Dendritic cell treated with granulocyte-macrophage colony-stimulating factor and Interleukin-4, amounts not matched to agents 40 ng/mL and 50 ng/mL, for 4 days (primary cell): ENCODE measurements at regions not wholly inside any gene's neighbourhood (a gene's known extent, or its start where the extent isn't known, plus 50 kb on each side); places are given as distances from the start of the nearest gene placed in this dataset.

Source experiments
- H3K27ac Mint-ChIP-seq: one replicate; pipeline ENCODE4 v1.8.0; 2022; ENCODE audit warnings: mild to moderate bottlenecking, mixed read lengths
- H3K27me3 Mint-ChIP-seq: one replicate; pipeline ENCODE4 v1.8.0; 2022; ENCODE audit warnings: mild to moderate bottlenecking, mixed read lengths
- H3K36me3 Mint-ChIP-seq: one replicate; pipeline ENCODE4 v1.8.0; 2022; ENCODE audit warnings: low read depth, mixed read lengths
- H3K4me1 Mint-ChIP-seq: one replicate; pipeline ENCODE4 v1.8.0; 2022; ENCODE audit warnings: low read depth, mixed read lengths
- H3K4me3 Mint-ChIP-seq: one replicate; pipeline ENCODE4 v1.8.0; 2022; ENCODE audit warnings: mild to moderate bottlenecking, moderate library complexity, mixed read lengths
- H3K9me3 Mint-ChIP-seq: one replicate; pipeline ENCODE4 v1.8.0; 2022; ENCODE audit warnings: mixed read lengths
- intact Hi-C: fragments of 100-400 bp; cut with micrococcal nuclease; formaldehyde crosslinking; loops from one replicate; pipeline ENCODE4 v1.15.0; 2022

DNA sequence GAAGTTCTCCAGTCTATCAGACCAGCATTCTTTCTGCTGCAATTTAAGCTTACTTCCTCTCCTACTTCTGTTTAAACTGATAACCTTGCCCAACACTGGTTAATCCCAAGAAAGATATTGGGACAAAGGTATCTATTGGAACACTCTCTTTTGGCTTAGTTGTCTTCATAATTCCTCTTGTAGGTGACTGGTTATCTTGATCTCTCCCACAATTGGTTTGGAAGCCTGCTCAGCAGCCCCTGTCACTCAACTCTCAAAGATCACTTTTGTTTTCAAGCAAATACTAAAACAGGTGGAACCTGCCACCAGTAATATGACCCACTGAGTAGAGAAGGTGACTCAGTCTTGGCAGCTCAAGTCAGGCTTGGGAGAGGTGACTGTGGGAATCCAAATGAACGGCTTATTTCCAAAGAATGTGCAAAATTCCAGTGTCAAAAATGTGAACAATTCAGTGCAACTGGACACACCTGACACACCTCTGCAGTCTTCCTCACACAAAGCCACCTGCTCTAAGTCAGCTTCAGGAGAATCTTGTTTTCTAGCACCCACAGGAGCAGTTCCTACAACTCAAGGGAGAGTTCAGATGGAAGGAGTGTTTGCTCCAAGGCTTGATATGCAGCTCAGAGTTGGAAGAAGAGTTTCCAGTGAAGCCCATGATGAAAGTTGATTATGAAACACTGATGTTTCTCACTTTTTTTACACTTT lies 83.2 kb upstream of the SLC38A2 start:
- Mint-ChIP-seq H3K27me3 (no peaks in the 10 kb centered on the region), H3K36me3 (no peaks in the 10 kb centered on the region), H3K4me1 (peaks cover 62% of the 10 kb centered on the region), H3K9me3 (no peaks in the 10 kb centered on the region), H3K27ac (no peak overlapping the region), H3K4me3 (no peak overlapping the region)
- intact Hi-C loops: no loop called here

DNA sequence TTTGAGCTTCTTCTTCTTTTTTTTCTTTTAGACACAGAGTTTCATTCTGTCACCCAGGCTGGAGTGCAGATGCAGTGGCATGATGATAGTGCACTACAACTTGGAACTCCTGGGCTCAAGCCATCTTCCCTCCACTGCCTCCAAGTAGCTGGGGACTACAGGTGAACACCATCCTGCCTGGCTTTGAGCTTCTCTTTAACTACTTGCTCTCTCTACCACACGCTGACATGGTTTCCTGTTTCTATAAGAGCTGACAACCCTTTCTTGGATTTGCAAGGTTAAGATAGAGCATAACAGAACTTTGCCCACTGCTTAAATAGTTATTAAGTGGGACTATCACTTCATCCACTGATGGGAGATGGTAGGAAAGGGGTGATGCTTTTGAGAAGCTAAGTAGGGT lies 82.4 kb upstream of the SLC38A2 start:
- Mint-ChIP-seq H3K36me3 (no peaks in the 10 kb centered on the region), H3K27me3 (no peaks in the 10 kb centered on the region), H3K9me3 (no peaks in the 10 kb centered on the region), H3K4me1 (peaks cover 62% of the 10 kb centered on the region), H3K4me3 (no peak overlapping the region), H3K27ac (no peak overlapping the region)
- intact Hi-C loops: no loop called here

DNA sequence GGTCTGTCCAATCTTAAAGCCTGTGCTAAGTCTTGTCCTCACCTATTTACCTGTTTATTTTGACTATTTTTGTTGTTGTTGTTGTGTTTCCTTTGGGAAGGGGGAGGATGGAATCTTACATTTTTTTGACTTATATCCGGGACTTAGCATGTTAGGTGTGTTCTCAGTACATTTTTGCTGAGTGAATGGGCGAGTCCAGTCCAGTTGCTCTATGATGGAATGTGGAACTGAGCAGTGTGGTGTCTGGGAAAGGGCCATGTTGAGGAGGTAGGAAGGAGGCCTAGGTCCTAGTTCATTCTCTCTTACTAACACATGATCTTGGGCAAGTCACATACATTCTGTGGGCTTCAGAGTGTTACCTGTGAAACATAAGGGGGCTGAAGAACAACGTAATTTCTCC lies 80.9 kb upstream of the SLC38A2 start:
- Mint-ChIP-seq H3K9me3 (peaks cover 8% of the 10 kb centered on the region), H3K4me1 (peaks cover 56% of the 10 kb centered on the region), H3K36me3 (no peaks in the 10 kb centered on the region), H3K27me3 (no peaks in the 10 kb centered on the region), H3K27ac (no peak overlapping the region), H3K4me3 (no peak overlapping the region)
- intact Hi-C loops: no loop called here

DNA sequence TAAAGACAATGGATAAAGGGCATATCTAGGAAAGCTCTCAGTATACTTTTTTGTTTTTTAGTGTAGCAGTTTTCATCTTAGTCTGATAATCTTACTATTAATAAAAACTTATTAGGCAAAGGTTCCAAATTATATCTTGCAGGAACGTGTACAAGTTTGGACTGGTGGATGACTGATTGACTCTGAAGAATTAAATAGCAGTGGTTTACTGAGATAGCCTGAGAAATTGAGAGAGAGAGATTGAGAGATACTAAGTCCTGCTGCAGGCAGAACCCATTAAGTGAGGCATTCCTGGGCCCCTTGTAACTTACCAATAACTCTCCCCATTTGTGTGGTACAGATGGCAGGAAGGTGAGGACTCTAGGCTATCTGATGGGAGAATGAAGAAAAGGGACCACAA lies 80.2 kb upstream of the SLC38A2 start:
- intact Hi-C loops: no loop called here
- Mint-ChIP-seq H3K4me3 (no peak overlapping the region), H3K27ac (no peak overlapping the region), H3K27me3 (no peaks in the 10 kb centered on the region), H3K9me3 (peaks cover 8% of the 10 kb centered on the region), H3K4me1 (peaks cover 56% of the 10 kb centered on the region), H3K36me3 (no peaks in the 10 kb centered on the region)

DNA sequence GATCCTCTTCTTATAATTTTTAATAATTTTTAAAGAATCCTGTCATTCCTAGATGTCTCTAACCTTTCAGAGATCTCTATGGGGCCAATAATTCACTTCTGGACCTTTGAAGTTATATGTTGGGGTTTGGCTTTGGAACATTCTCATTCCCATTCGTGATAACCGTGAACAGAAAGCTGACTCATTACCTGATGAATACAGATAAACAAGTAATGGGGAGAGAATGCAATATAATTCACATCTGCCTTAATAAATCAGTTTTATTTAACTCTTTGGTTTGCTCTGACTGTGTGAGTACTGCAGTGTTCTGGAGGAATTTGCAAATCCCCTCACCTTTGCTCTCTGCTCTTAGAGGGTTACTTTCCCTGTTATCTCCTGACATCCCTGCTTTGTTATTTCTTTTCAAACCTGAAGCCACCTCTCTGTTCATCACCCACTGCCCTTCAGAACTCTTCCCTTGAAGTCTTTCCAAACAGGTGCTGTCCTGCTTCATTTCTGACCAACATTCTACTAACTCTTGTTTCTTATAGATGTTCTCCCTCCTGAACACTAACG lies 79.6 kb upstream of the SLC38A2 start:
- Mint-ChIP-seq H3K9me3 (peaks cover 8% of the 10 kb centered on the region), H3K27ac (no peak overlapping the region), H3K4me1 (peaks cover 56% of the 10 kb centered on the region), H3K27me3 (no peaks in the 10 kb centered on the region), H3K36me3 (no peaks in the 10 kb centered on the region), H3K4me3 (no peak overlapping the region)
- intact Hi-C loops: no loop called here

DNA sequence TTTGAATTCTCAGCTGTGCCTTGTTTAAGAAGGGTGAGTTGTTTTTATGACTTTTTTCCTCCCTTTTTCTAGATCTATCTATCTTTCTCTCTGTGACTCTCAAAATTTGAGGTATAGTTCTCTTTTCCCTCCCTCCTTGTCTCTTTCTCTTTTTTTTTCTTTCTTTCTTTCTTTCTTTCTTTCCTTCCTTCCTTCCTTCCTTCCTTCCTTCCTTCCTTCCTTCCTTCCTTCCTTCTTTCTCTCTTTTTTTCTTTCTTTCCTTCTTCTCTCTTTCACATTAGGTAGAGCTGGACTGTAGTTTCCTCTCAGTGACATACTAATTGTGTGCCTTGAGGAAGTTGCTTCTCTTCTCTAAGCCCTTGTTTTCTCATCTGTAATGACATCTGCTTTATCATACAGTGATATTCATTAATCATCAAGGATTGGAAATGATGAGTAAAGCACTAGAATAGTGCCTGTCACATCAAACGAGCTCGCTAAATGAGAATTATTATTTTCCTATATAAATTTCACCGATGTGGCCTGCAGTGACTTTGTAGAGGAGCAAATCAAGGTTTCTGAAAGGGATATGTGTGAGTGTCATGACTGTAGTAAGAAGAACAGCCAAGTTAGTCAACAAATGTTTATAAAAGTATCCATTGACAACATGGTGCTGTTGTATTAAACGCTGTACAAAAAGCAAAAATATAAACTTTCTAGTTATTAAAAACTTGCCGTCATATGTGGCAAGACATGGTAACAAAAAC lies 78.9 kb upstream of the SLC38A2 start:
- no peak overlapping the region for H3K27ac Mint-ChIP-seq
- intact Hi-C loops: loop anchor here (2.0 kb wide), 1 partner anchor 13 kb away; no protein-coding TSS in a partner anchor
- H3K27me3 Mint-ChIP-seq: no peaks in the 10 kb centered on the region
- no peak overlapping the region for H3K4me3 Mint-ChIP-seq
- H3K36me3 Mint-ChIP-seq: no peaks in the 10 kb centered on the region
- H3K4me1 Mint-ChIP-seq: peaks cover 53% of the 10 kb centered on the region
- H3K9me3 Mint-ChIP-seq: peaks cover 8% of the 10 kb centered on the region

DNA sequence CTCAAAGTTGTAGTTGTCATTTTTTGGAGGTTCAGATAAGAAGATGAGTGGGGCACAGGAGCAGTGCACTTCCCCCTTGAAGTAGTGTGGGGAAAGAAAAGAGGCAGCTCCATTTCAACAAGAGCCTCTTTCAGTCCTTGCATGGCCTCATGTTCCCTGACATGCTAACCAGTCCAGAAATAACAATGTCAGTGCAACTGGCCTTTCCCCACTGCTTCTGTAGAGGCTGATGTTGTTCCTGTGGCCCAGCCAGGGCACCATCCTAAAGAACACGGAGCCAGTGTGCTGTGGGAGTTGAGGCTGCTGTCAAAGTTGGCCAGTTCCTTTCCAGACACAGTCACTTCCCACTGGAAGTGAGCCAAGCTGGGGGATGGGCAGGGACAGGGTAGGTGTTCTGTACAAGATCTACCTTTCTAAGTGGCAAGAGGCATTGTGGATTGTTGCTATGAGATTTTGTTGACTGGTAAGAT lies 77.7 kb upstream of the SLC38A2 start:
- Mint-ChIP-seq H3K27me3 (no peaks in the 10 kb centered on the region), H3K9me3 (peaks cover 8% of the 10 kb centered on the region), H3K4me3 (no peak overlapping the region), H3K36me3 (no peaks in the 10 kb centered on the region), H3K27ac (peak overlapping the region; percentile 32), H3K4me1 (peaks cover 45% of the 10 kb centered on the region)
- intact Hi-C loops: loop anchor here (2.0 kb wide), 1 partner anchor 14 kb away; no protein-coding TSS in a partner anchor

DNA sequence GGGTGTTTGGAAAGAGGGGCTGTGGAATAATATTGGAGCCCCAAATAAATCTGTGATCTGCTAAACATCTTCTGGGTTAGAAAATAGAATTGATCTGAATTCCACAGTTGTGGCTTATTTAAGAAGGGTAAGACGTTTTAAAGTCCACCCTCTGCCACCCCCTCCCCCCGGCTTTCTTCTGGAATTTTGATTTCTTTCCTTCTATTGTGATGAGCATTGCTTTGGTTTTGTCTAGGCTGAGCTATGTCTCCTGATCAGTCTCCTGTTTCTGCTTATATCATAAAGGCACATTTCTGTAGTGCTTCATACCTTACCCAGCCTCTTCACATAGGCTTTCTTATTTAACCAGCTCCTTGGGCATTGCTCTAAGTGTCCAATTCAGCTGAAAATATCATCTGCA lies 77.3 kb upstream of the SLC38A2 start:
- Mint-ChIP-seq H3K27ac (peak overlapping the region; percentile 32), H3K4me1 (peaks cover 40% of the 10 kb centered on the region), H3K36me3 (no peaks in the 10 kb centered on the region), H3K9me3 (peaks cover 8% of the 10 kb centered on the region), H3K4me3 (no peak overlapping the region), H3K27me3 (no peaks in the 10 kb centered on the region)
- intact Hi-C loops: loop anchor here (2.0 kb wide), 1 partner anchor 15 kb away; no protein-coding TSS in a partner anchor

DNA sequence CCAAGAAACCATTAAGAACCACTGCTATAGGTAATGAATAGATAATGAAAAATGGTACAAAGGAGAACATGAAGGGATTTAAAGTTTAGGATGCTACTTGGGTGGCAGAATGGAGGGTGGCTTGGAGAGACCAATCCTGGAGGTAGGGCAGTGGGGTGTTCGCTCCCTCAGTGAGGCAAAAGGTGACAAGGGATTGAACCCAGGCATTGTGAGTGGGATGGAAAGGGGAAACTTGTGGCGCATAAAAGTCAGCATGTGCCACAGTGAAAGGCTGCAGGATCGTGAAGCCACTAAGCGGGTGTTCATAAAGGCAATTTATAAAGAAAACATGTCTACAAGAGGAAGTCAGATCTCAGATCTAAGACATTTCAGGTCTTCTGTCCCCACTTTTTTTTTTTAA lies 76.7 kb upstream of the SLC38A2 start:
- H3K4me3 Mint-ChIP-seq: no peak overlapping the region
- intact Hi-C loops: no loop called here
- peaks cover 8% of the 10 kb centered on the region for H3K9me3 Mint-ChIP-seq
- H3K27me3 Mint-ChIP-seq: no peaks in the 10 kb centered on the region
- peaks cover 36% of the 10 kb centered on the region for H3K4me1 Mint-ChIP-seq
- no peaks in the 10 kb centered on the region for H3K36me3 Mint-ChIP-seq
- peak overlapping the region; percentile 22 for H3K27ac Mint-ChIP-seq

DNA sequence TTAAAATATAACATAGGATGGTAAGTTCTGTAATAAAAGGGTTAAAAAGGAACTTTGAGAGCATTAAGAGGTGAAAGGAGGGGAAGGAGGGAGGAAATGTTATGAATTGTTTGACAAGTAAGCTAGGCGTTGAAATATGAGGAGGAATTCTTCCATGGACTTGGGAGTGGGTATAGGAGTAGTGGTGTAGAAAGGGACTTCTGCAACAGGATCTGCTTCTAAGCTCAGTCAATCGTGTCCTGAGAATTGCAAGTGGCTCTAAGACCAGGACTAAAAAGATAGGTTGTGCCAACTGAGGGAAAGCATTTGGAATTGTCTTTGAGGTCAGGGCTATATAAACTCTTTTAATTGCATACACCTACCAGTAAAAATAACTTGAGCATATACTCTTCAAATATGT lies 74.1 kb upstream of the SLC38A2 start:
- Mint-ChIP-seq H3K27ac (no peak overlapping the region), H3K36me3 (no peaks in the 10 kb centered on the region), H3K27me3 (no peaks in the 10 kb centered on the region), H3K9me3 (peaks cover 8% of the 10 kb centered on the region), H3K4me3 (no peak overlapping the region), H3K4me1 (peaks cover 31% of the 10 kb centered on the region)
- intact Hi-C loops: no loop called here

DNA sequence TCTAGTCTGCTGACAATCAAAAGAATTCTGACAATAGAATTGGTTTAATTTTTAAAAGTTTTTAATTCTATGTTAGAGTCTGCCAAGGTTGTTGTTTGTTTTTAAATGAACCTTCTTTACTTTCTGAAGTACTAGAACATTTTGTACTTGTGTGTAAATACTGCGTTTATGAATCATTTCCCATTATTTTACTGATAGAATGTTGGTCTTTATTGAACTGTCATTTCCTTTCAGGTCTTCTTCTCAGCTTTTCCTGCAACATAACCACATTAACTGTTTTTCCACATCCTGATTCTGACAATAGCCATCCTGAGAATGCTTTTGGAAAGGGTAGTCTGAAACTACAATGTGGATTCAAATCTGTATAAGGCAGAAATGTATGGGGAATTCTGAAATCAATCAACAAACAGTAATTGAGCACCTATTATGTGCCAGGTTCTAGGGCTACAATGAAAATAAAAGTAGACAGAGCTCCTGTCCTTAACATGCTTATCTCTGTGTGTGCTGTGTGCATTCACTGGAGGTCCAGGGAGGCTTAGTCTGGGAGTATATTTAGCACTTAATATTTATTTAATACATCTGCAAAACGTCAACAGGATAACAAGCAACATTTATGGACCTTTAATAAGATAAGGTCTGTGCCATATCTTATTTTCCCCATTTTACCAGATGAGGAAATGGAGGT lies 73.1 kb upstream of the SLC38A2 start:
- intact Hi-C loops: no loop called here

DNA sequence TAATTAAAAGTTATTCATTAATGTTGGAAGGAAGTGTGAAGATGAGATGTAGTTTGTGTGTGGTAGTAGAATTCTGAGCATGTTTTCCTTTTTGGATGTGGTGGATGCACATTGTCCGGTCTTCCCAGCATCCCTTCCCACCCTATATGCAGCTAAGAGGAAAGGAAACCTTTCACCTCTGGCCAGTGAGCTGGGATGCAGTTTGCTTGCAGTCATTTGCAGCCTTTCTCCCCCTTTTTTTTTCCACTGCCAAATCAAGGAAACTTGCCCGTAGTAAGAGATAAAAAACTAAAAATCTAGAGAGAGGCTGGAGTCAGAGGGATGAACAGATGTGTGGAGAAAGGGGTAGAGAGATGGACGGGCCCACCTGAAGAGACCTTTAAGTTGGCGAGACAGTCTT lies 72.5 kb upstream of the SLC38A2 start:
- H3K9me3 Mint-ChIP-seq: peaks cover 8% of the 10 kb centered on the region
- H3K4me1 Mint-ChIP-seq: peaks cover 16% of the 10 kb centered on the region
- H3K27ac Mint-ChIP-seq: no peak overlapping the region
- H3K36me3 Mint-ChIP-seq: no peaks in the 10 kb centered on the region
- no peaks in the 10 kb centered on the region for H3K27me3 Mint-ChIP-seq
- H3K4me3 Mint-ChIP-seq: no peak overlapping the region
- intact Hi-C loops: no loop called here

More for the DNA sequence above, 73.1 kb upstream of the SLC38A2 start:
- Mint-ChIP-seq H3K27me3 (no peaks in the 10 kb centered on the region), H3K27ac (no peak overlapping the region), H3K4me1 (peaks cover 22% of the 10 kb centered on the region), H3K36me3 (no peaks in the 10 kb centered on the region), H3K9me3 (peaks cover 8% of the 10 kb centered on the region), H3K4me3 (no peak overlapping the region)

DNA sequence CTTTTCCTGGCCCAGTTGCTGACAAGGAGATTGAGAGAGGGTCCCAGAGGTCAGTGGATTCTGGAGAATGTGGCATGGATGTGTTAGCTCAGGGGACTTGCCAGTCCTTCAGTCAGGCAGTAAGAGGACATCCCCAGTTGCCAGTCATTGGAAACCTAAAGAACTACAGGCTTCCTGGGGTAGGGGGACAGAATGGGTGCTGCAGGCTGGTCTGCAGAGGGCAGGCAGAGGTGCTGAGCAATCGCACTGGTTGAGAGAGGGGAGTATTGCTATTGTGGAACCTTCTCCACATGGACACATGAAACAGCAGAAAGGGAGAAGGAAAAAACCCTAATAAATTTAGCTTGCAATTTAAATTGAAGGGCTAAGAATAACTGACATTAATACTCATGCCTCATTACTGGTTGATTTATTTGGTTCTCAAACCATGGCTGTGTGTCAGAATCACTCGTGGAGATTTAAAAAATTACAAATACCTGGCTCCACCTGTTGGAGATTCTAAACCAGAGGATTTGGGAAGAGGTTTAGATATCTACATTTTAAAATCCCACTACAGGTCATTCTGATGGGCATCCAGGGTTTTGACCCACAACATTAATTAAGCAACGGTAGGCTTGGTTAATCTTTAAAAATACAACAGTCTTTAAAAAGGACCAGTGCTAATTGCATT lies 71.2 kb upstream of the SLC38A2 start:
- no peaks in the 10 kb centered on the region for H3K9me3 Mint-ChIP-seq
- H3K27ac Mint-ChIP-seq: no peak overlapping the region
- intact Hi-C loops: no loop called here
- H3K4me3 Mint-ChIP-seq: no peak overlapping the region
- no peaks in the 10 kb centered on the region for H3K27me3 Mint-ChIP-seq
- H3K36me3 Mint-ChIP-seq: no peaks in the 10 kb centered on the region
- peaks cover 5% of the 10 kb centered on the region for H3K4me1 Mint-ChIP-seq
